ENCODE measurements at regions not wholly inside any gene's neighbourhood (a gene's known extent, or its start where the extent isn't known, plus 50 kb on each side); places are given as distances from the start of the nearest gene placed in this dataset.
A peak's percentile ranks its signal among the peaks of the same experiment; 100 is the strongest.

DNA sequence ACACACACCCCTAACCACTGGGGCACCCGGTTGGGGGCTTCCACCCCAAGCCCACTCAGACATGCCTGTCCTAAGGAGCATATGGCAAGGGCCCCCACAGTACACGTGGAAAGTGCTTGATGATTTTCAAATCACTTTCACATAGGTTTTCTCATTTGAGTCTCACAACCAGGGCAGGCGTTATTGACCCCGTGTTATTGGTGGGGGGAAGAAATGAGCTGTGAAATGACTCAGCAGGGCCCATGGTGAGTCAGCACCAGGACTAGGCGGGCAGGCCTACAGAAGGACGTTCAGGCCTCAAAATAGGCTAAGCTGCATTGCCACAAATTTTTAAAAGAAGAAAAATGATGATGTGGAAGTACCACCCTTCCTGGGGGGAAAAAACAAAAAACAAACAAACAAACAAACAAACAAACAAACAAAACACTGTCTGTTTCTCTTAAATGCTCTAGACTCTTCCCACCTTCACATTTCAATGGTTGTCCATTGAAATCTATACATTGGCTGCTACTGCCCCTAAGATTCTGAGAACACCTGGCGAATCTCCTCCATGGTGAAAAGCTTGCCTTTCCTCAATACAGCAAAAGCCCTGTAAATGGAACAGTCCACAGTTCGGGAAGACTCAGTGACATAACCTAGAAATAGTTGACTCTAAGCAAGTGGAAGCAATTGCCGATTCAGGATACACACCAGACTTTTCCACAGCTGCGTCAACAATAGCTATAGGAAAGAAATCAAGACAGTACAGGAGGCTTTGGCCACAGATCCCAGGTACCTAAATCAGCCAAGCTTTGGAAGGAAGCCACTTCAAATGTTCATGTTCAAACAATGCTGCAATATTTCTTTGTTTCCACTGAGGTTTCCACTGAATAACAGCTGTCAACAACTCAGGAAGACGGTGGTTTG is 234.7 kb downstream of the TOMM20 start (continued):
- TF ChIP-seq, protein P1, sequence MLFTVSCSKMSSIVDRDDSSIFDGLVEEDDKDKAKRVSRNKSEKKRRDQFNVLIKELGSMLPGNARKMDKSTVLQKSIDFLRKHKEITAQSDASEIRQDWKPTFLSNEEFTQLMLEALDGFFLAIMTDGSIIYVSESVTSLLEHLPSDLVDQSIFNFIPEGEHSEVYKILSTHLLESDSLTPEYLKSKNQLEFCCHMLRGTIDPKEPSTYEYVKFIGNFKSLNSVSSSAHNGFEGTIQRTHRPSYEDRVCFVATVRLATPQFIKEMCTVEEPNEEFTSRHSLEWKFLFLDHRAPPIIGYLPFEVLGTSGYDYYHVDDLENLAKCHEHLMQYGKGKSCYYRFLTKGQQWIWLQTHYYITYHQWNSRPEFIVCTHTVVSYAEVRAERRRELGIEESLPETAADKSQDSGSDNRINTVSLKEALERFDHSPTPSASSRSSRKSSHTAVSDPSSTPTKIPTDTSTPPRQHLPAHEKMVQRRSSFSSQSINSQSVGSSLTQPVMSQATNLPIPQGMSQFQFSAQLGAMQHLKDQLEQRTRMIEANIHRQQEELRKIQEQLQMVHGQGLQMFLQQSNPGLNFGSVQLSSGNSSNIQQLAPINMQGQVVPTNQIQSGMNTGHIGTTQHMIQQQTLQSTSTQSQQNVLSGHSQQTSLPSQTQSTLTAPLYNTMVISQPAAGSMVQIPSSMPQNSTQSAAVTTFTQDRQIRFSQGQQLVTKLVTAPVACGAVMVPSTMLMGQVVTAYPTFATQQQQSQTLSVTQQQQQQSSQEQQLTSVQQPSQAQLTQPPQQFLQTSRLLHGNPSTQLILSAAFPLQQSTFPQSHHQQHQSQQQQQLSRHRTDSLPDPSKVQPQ (CRISPR knock-in tag; IDR thresholded peaks at IDR 0.05; ENCODE audit: borderline replicate concordance), result 0 out of 2 replicates have a peak, but pooled peaks have one; percentile 33
- TF ChIP-seq NUFIP1 (IDR thresholded peaks at IDR 0.05; ENCODE audit: partially characterized antibody), result peak; percentile 50
- 0 out of 2 replicates have a peak, but pooled peaks have one; percentile 4 for TF ChIP-seq BCOR (IDR thresholded peaks at IDR 0.05)
- TF ChIP-seq NFE2L1 (tag; IDR thresholded peaks at IDR 0.05; ENCODE audit: borderline replicate concordance, low read depth), result 0 out of 2 replicates have a peak, but pooled peaks have one; percentile 38
- peak; percentile 56; the same call in 1 of the 2 replicates for TF ChIP-seq HSF4 (CRISPR knock-in tag; IDR thresholded peaks at IDR 0.05; ENCODE audit: borderline replicate concordance)
- no peak for TF ChIP-seq CHD2 (IDR thresholded peaks at IDR 0.05; ENCODE audit: low read depth, low read length)
- TF ChIP-seq, protein P2, sequence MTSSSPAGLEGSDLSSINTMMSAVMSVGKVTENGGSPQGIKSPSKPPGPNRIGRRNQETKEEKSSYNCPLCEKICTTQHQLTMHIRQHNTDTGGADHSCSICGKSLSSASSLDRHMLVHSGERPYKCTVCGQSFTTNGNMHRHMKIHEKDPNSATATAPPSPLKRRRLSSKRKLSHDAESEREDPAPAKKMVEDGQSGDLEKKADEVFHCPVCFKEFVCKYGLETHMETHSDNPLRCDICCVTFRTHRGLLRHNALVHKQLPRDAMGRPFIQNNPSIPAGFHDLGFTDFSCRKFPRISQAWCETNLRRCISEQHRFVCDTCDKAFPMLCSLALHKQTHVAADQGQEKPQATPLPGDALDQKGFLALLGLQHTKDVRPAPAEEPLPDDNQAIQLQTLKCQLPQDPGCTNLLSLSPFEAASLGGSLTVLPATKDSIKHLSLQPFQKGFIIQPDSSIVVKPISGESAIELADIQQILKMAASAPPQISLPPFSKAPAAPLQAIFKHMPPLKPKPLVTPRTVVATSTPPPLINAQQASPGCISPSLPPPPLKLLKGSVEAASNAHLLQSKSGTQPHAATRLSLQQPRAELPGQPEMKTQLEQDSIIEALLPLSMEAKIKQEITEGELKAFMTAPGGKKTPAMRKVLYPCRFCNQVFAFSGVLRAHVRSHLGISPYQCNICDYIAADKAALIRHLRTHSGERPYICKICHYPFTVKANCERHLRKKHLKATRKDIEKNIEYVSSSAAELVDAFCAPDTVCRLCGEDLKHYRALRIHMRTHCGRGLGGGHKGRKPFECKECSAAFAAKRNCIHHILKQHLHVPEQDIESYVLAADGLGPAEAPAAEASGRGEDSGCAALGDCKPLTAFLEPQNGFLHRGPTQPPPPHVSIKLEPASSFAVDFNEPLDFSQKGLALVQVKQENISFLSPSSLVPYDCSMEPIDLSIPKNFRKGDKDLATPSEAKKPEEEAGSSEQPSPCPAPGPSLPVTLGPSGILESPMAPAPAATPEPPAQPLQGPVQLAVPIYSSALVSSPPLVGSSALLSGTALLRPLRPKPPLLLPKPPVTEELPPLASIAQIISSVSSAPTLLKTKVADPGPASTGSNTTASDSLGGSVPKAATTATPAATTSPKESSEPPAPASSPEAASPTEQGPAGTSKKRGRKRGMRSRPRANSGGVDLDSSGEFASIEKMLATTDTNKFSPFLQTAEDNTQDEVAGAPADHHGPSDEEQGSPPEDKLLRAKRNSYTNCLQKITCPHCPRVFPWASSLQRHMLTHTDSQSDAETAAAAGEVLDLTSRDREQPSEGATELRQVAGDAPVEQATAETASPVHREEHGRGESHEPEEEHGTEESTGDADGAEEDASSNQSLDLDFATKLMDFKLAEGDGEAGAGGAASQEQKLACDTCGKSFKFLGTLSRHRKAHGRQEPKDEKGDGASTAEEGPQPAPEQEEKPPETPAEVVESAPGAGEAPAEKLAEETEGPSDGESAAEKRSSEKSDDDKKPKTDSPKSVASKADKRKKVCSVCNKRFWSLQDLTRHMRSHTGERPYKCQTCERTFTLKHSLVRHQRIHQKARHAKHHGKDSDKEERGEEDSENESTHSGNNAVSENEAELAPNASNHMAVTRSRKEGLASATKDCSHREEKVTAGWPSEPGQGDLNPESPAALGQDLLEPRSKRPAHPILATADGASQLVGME (CRISPR knock-in tag; IDR thresholded peaks at IDR 0.05), result 0 out of 2 replicates have a peak, but pooled peaks have one; percentile 63
- no peak for TF ChIP-seq ATF1 (CRISPR knock-in tag; IDR thresholded peaks at IDR 0.05)
- peak; percentile 42; the same call in 1 of the 2 replicates for TF ChIP-seq ATF1 (tag; IDR thresholded peaks at IDR 0.05)
- no peak for TF ChIP-seq ZNF354B (CRISPR knock-in tag; IDR thresholded peaks at IDR 0.05)
- TF ChIP-seq OTX1 (CRISPR knock-in tag; IDR thresholded peaks at IDR 0.05), result 0 out of 2 replicates have a peak, but pooled peaks have one; percentile 34
- TF ChIP-seq, protein P3, sequence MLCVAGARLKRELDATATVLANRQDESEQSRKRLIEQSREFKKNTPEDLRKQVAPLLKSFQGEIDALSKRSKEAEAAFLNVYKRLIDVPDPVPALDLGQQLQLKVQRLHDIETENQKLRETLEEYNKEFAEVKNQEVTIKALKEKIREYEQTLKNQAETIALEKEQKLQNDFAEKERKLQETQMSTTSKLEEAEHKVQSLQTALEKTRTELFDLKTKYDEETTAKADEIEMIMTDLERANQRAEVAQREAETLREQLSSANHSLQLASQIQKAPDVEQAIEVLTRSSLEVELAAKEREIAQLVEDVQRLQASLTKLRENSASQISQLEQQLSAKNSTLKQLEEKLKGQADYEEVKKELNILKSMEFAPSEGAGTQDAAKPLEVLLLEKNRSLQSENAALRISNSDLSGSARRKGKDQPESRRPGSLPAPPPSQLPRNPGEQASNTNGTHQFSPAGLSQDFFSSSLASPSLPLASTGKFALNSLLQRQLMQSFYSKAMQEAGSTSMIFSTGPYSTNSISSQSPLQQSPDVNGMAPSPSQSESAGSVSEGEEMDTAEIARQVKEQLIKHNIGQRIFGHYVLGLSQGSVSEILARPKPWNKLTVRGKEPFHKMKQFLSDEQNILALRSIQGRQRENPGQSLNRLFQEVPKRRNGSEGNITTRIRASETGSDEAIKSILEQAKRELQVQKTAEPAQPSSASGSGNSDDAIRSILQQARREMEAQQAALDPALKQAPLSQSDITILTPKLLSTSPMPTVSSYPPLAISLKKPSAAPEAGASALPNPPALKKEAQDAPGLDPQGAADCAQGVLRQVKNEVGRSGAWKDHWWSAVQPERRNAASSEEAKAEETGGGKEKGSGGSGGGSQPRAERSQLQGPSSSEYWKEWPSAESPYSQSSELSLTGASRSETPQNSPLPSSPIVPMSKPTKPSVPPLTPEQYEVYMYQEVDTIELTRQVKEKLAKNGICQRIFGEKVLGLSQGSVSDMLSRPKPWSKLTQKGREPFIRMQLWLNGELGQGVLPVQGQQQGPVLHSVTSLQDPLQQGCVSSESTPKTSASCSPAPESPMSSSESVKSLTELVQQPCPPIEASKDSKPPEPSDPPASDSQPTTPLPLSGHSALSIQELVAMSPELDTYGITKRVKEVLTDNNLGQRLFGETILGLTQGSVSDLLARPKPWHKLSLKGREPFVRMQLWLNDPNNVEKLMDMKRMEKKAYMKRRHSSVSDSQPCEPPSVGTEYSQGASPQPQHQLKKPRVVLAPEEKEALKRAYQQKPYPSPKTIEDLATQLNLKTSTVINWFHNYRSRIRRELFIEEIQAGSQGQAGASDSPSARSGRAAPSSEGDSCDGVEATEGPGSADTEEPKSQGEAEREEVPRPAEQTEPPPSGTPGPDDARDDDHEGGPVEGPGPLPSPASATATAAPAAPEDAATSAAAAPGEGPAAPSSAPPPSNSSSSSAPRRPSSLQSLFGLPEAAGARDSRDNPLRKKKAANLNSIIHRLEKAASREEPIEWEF (CRISPR knock-in tag; IDR thresholded peaks at IDR 0.05), result peak; percentile 87
- TF ChIP-seq XRCC5 (IDR thresholded peaks at IDR 0.05; ENCODE audit: low read depth, low read length), result no peak

Measured in K562 (cell line).